GM23338 (cell line): ENCODE measurements at regions not wholly inside any gene's neighbourhood (a gene's known extent, or its start where the extent isn't known, plus 50 kb on each side); places are given as distances from the start of the nearest gene placed in this dataset.

Source experiments
- ATAC-seq: fragments of 200-7000 bp; cut with Tn5 transposase; 3 replicates; pipeline ENCODE4 v1.9.1; 2020
- DNase-seq: peaks from one replicate; pipeline ENCODE4 v3.0.0-alpha.2; 2015; ENCODE audit warnings: low spot score
- H2AFZ ChIP-seq: fragments of 200-600 bp; sonication (generic); 2 replicates; pipeline ENCODE4 v1.8.0; 2016; ENCODE audit warnings: antibody characterized with exemption, mild to moderate bottlenecking, moderate library complexity
- H3F3A ChIP-seq: fragments of 200-600 bp; sonication (generic); replicated peaks from 2 replicates; pipeline ENCODE4 v1.8.0; 2017; ENCODE audit warnings: antibody characterized with exemption, mixed run types, low read depth
- H3K27ac ChIP-seq: fragments of 200-600 bp; sonication (generic); 2 replicates; pipeline ENCODE4 v1.6.1; 2016; ENCODE audit warnings: low read depth
- H3K27me3 ChIP-seq: fragments of 200-600 bp; sonication (generic); 2 replicates; pipeline ENCODE4 v1.8.0; 2016; ENCODE audit warnings: mild to moderate bottlenecking, mixed run types, moderate library complexity; ENCODE audit not compliant: insufficient read depth
- H3K36me3 ChIP-seq: fragments of 200-600 bp; sonication (generic); 2 replicates; pipeline ENCODE4 v1.8.0; 2016; ENCODE audit warnings: mild to moderate bottlenecking; ENCODE audit not compliant: insufficient read depth
- H3K4me1 ChIP-seq: fragments of 200-600 bp; sonication (generic); 2 replicates; pipeline ENCODE4 v1.8.0; 2016; ENCODE audit warnings: mild to moderate bottlenecking, moderate library complexity; ENCODE audit not compliant: insufficient read depth
- H3K4me2 ChIP-seq: fragments of 200-600 bp; sonication (generic); 2 replicates; pipeline ENCODE4 v1.7.1; 2017; ENCODE audit warnings: mixed run types
- H3K4me3 ChIP-seq: fragments of 200-600 bp; sonication (generic); 2 replicates; pipeline ENCODE4 v1.6.1; 2016; ENCODE audit warnings: mixed run types
- H3K79me2 ChIP-seq: fragments of 200-600 bp; sonication (generic); replicated peaks from 2 replicates; pipeline ENCODE4 v1.8.0; 2017; ENCODE audit warnings: mild to moderate bottlenecking; ENCODE audit not compliant: insufficient read depth
- H3K9me2 ChIP-seq: fragments of 200-600 bp; sonication (generic); 2 replicates; pipeline ENCODE4 v1.8.0; 2017; ENCODE audit not compliant: insufficient read depth
- H4K20me1 ChIP-seq: fragments of 200-600 bp; sonication (generic); replicated peaks from 2 replicates; pipeline ENCODE4 v1.8.0; 2017; ENCODE audit warnings: mild to moderate bottlenecking; ENCODE audit not compliant: insufficient read depth
- H3K27ac Mint-ChIP-seq: 2 replicates; pipeline ENCODE4 v1.8.0; 2020; ENCODE audit warnings: inconsistent platforms, mild to moderate bottlenecking, moderate library complexity, mixed read lengths
- H3K27me3 Mint-ChIP-seq: 3 replicates; pipeline ENCODE4 v1.8.0; 2022; ENCODE audit warnings: low read depth, mild to moderate bottlenecking, moderate library complexity, mixed read lengths, inconsistent platforms; ENCODE audit not compliant: insufficient read depth, poor library complexity
- H3K36me3 Mint-ChIP-seq: 3 replicates; pipeline ENCODE4 v1.8.0; 2021; ENCODE audit warnings: low read depth, mild to moderate bottlenecking, inconsistent platforms, moderate library complexity, mixed read lengths
- H3K4me1 Mint-ChIP-seq: 3 replicates; pipeline ENCODE4 v1.8.0; 2020; ENCODE audit warnings: mild to moderate bottlenecking, inconsistent platforms, mixed read lengths
- H3K4me3 Mint-ChIP-seq: 3 replicates; pipeline ENCODE4 v1.8.0; 2021; ENCODE audit warnings: moderate library complexity, mild to moderate bottlenecking, inconsistent platforms, mixed read lengths
- H3K9me3 Mint-ChIP-seq: 3 replicates; pipeline ENCODE4 v1.8.0; 2020; ENCODE audit warnings: moderate library complexity, mild to moderate bottlenecking, inconsistent platforms, mixed read lengths
- CTCF ChIP-seq, 2 experiments: fragments of 200-600 bp in 1 of 2; sonication (generic) in 1 of 2; conservative IDR thresholded peaks; 2 replicates each; pipeline versions ENCODE4 v1.5.1 to v1.6.1; 2016 to 2017; ENCODE audit warnings: antibody characterized with exemption in 2 of 2, low read depth in 2 of 2, mild to moderate bottlenecking in 2 of 2, moderate library complexity in 1 of 2
- ETS1 ChIP-seq: IDR thresholded peaks from 2 replicates; pipeline ENCODE4 v1.6.1; 2016; ENCODE audit warnings: antibody characterized with exemption
- EZH2phosphoT487 ChIP-seq: fragments of 200-600 bp; sonication (generic); IDR thresholded peaks from one replicate; pipeline ENCODE4 v1.8.1; 2018; ENCODE audit warnings: antibody characterized with exemption; ENCODE audit not compliant: unreplicated experiment
- JUNB ChIP-seq: IDR thresholded peaks from one replicate; pipeline ENCODE4 v1.6.1; 2016; ENCODE audit warnings: antibody characterized with exemption; ENCODE audit not compliant: unreplicated experiment
- NANOG ChIP-seq: IDR thresholded peaks from 2 replicates; pipeline ENCODE4 v1.6.1; 2016; ENCODE audit warnings: antibody characterized with exemption, borderline replicate concordance
- POLR2AphosphoS5 ChIP-seq: IDR thresholded peaks from 2 replicates; pipeline ENCODE4 v1.6.1; 2016; ENCODE audit warnings: antibody characterized with exemption, low read depth
- REST ChIP-seq: IDR thresholded peaks from one replicate; pipeline ENCODE4 v1.6.1; 2018; ENCODE audit warnings: antibody characterized with exemption; ENCODE audit not compliant: unreplicated experiment
- STAT1 ChIP-seq: IDR thresholded peaks from one replicate; pipeline ENCODE4 v1.6.1; 2016; ENCODE audit warnings: antibody characterized with exemption; ENCODE audit not compliant: unreplicated experiment
- ZNF114 ChIP-seq: fragments of 250-450 bp; sonication (Bioruptor Pico); IDR thresholded peaks from 2 replicates; pipeline ENCODE4 v1.5.0; 2020; ENCODE audit warnings: mild to moderate bottlenecking, moderate library complexity
- ZNF331 ChIP-seq: fragments of 250-450 bp; sonication (Bioruptor Pico); IDR thresholded peaks from 2 replicates; pipeline ENCODE4 v1.5.0; 2020; ENCODE audit warnings: low read depth, mild to moderate bottlenecking, moderate library complexity

- H3K27me3 Mint-ChIP-seq = peaks cover 5% of the 10 kb centered on the region
- H3K36me3 Mint-ChIP-seq = peaks cover 12% of the 10 kb centered on the region
- Histone ChIP-seq H3K36me3 (no peaks in the 10 kb centered on the region), H3F3A (no peaks in the 10 kb centered on the region), H3K9me2 (no peaks in the 10 kb centered on the region), H3K27me3 (no peaks in the 10 kb centered on the region), H4K20me1 (no peaks in the 10 kb centered on the region), H3K4me3 (no peak overlapping the region), H3K79me2 (no peaks in the 10 kb centered on the region), H3K27ac (no peak overlapping the region), H2AFZ (no peak overlapping the region), H3K4me2 (no peak overlapping the region), H3K4me1 (no peaks in the 10 kb centered on the region)
- TF ChIP-seq STAT1 (no peak), REST (no peak)
- ATAC-seq = no peak
- no peaks in the 10 kb centered on the region for H3K4me1 Mint-ChIP-seq
- peaks cover 23% of the 10 kb centered on the region for H3K9me3 Mint-ChIP-seq
- DNase-seq = no peak
- no peak overlapping the region for H3K27ac Mint-ChIP-seq
- H3K4me3 Mint-ChIP-seq = no peak overlapping the region
These were observed 244.0 kb downstream of the BUB3 start for GRCh38 chr10:123398180-123398591.

- Mint-ChIP-seq H3K4me1 (no peaks in the 10 kb centered on the region), H3K27me3 (peaks cover 5% of the 10 kb centered on the region), H3K9me3 (peaks cover 28% of the 10 kb centered on the region), H3K36me3 (peaks cover 17% of the 10 kb centered on the region), H3K4me3 (no peak overlapping the region), H3K27ac (no peak overlapping the region)
- Histone ChIP-seq H3K27me3 (no peaks in the 10 kb centered on the region), H2AFZ (no peak overlapping the region), H3K4me1 (no peaks in the 10 kb centered on the region), H4K20me1 (no peaks in the 10 kb centered on the region), H3K27ac (no peak overlapping the region), H3K9me2 (no peaks in the 10 kb centered on the region), H3K4me2 (no peak overlapping the region), H3F3A (no peaks in the 10 kb centered on the region), H3K36me3 (no peaks in the 10 kb centered on the region), H3K4me3 (no peak overlapping the region), H3K79me2 (no peaks in the 10 kb centered on the region)
- no peak for TF ChIP-seq STAT1
- no peak for ATAC-seq
- no peak for DNase-seq
These were observed 244.6 kb downstream of the BUB3 start for GRCh38 chr10:123398756-123399155.

GRCh38 chr10:123399276-123399839 is 245.2 kb downstream of the BUB3 start:
- Histone ChIP-seq H3F3A (no peaks in the 10 kb centered on the region), H3K4me3 (no peak overlapping the region), H3K27ac (no peak overlapping the region), H3K79me2 (no peaks in the 10 kb centered on the region), H3K27me3 (no peaks in the 10 kb centered on the region), H3K9me2 (no peaks in the 10 kb centered on the region), H3K36me3 (no peaks in the 10 kb centered on the region), H3K4me2 (no peak overlapping the region), H3K4me1 (no peaks in the 10 kb centered on the region), H4K20me1 (no peaks in the 10 kb centered on the region), H2AFZ (no peak overlapping the region)
- peaks cover 3% of the 10 kb centered on the region for H3K27me3 Mint-ChIP-seq
- no peak overlapping the region for H3K4me3 Mint-ChIP-seq
- no peak for DNase-seq
- ATAC-seq = no peak
- peaks cover 30% of the 10 kb centered on the region for H3K9me3 Mint-ChIP-seq
- peaks cover 21% of the 10 kb centered on the region for H3K36me3 Mint-ChIP-seq
- H3K27ac Mint-ChIP-seq = no peak overlapping the region
- no peaks in the 10 kb centered on the region for H3K4me1 Mint-ChIP-seq
- TF ChIP-seq REST (no peak), JUNB (no peak), ZNF331 (CRISPR knock-in tag) (no peak), CTCF (conservative IDR thresholded peaks at IDR 0.05; ENCODE audit: low read depth in 2 of 2) (no peak), EZH2phosphoT487 (no peak), ETS1 (no peak), NANOG (no peak), POLR2AphosphoS5 (no peak), ZNF114 (CRISPR knock-in tag) (no peak)
